Liver (tissue), 3 donors: ENCODE measurements at regions not wholly inside any gene's neighbourhood (a gene's known extent, or its start where the extent isn't known, plus 50 kb on each side); places are given as distances from the start of the nearest gene placed in this dataset.

Experiments
- EGR1 ChIP-seq, 2 donors: IDR thresholded peaks; 2 replicates each; pipeline ENCODE4 v1.6.1; 2016 to 2018; ENCODE audit warnings: antibody characterized with exemption in 2 of 2, low read depth in 2 of 2
- GABPA ChIP-seq, 2 donors: IDR thresholded peaks in 1 of 2; conservative IDR thresholded peaks in 1 of 2; 2 replicates each; pipeline ENCODE4 v1.6.1; 2016; ENCODE audit warnings: antibody characterized with exemption in 2 of 2, mild to moderate bottlenecking in 1 of 2, moderate library complexity in 1 of 2
- RAD21 ChIP-seq, 2 donors: IDR thresholded peaks; 2 replicates each; pipeline ENCODE4 v1.6.1; 2016; ENCODE audit warnings: antibody characterized with exemption in 2 of 2, mild to moderate bottlenecking in 2 of 2
- SP1 ChIP-seq: IDR thresholded peaks from 2 replicates; pipeline ENCODE4 v1.6.1; 2018; ENCODE audit warnings: antibody characterized with exemption, mild to moderate bottlenecking
- TAF1 ChIP-seq: conservative IDR thresholded peaks from 2 replicates; pipeline ENCODE4 v1.6.1; 2016; ENCODE audit warnings: antibody characterized with exemption, mild to moderate bottlenecking
- TF ChIP-seq, protein P1 (sequence below): fragments of 150-350 bp; IDR thresholded peaks from 2 replicates; pipeline ENCODE4 v1.5.1; 2017; ENCODE audit warnings: improper control_type of control experiment, low read depth, low read length; ENCODE audit not compliant: missing input control
- TF ChIP-seq, protein P2 (sequence below): IDR thresholded peaks from 2 replicates; pipeline ENCODE4 v1.6.1; 2016; ENCODE audit warnings: antibody characterized with exemption
- TF ChIP-seq, protein P3 (sequence below): IDR thresholded peaks from 2 replicates; pipeline ENCODE4 v1.6.1; 2016; ENCODE audit warnings: antibody characterized with exemption, mild to moderate bottlenecking
- TF ChIP-seq, protein P4 (sequence below): IDR thresholded peaks from 2 replicates; pipeline ENCODE4 v1.6.1; 2016; ENCODE audit warnings: antibody characterized with exemption
- donor health status: healthy.
- donor health status: healthy.

DNA sequence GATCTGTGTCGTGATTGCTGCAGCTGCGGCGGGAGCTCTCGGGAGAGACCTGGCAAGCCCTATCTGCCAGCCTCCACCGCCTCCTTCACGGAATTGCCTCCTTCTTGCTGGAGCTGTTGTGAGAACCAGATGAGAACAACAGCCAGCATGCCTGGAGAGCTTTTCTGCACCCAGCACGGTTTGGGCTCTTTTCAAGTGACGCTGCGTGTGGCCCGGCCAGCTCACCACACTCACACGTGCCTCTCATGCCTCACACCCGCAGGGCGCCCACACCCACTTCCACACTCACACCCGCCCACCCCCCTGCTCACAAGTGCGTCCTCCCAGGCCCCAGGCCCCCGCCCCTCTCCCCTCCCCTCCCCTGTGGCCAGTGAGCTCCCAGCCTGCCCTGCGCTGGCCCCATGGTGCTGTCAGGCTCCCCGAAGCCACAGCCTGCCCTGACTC is 135.7 kb upstream of the RUNX3 start:
- TF ChIP-seq, protein P1, sequence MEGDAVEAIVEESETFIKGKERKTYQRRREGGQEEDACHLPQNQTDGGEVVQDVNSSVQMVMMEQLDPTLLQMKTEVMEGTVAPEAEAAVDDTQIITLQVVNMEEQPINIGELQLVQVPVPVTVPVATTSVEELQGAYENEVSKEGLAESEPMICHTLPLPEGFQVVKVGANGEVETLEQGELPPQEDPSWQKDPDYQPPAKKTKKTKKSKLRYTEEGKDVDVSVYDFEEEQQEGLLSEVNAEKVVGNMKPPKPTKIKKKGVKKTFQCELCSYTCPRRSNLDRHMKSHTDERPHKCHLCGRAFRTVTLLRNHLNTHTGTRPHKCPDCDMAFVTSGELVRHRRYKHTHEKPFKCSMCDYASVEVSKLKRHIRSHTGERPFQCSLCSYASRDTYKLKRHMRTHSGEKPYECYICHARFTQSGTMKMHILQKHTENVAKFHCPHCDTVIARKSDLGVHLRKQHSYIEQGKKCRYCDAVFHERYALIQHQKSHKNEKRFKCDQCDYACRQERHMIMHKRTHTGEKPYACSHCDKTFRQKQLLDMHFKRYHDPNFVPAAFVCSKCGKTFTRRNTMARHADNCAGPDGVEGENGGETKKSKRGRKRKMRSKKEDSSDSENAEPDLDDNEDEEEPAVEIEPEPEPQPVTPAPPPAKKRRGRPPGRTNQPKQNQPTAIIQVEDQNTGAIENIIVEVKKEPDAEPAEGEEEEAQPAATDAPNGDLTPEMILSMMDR: no peak
- TF ChIP-seq RAD21 (IDR thresholded peaks at IDR 0.05) (no peak), GABPA (IDR thresholded peaks at IDR 0.05 in 1 of 2, conservative IDR thresholded peaks at IDR 0.05 in 1 of 2) (no peak), SP1 (no peak), EGR1 (IDR thresholded peaks at IDR 0.05; ENCODE audit: low read depth in 2 of 2) (no peak), TAF1 (no peak)
- TF ChIP-seq, protein P2, sequence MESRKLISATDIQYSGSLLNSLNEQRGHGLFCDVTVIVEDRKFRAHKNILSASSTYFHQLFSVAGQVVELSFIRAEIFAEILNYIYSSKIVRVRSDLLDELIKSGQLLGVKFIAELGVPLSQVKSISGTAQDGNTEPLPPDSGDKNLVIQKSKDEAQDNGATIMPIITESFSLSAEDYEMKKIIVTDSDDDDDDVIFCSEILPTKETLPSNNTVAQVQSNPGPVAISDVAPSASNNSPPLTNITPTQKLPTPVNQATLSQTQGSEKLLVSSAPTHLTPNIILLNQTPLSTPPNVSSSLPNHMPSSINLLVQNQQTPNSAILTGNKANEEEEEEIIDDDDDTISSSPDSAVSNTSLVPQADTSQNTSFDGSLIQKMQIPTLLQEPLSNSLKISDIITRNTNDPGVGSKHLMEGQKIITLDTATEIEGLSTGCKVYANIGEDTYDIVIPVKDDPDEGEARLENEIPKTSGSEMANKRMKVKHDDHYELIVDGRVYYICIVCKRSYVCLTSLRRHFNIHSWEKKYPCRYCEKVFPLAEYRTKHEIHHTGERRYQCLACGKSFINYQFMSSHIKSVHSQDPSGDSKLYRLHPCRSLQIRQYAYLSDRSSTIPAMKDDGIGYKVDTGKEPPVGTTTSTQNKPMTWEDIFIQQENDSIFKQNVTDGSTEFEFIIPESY: no peak
- TF ChIP-seq, protein P3, sequence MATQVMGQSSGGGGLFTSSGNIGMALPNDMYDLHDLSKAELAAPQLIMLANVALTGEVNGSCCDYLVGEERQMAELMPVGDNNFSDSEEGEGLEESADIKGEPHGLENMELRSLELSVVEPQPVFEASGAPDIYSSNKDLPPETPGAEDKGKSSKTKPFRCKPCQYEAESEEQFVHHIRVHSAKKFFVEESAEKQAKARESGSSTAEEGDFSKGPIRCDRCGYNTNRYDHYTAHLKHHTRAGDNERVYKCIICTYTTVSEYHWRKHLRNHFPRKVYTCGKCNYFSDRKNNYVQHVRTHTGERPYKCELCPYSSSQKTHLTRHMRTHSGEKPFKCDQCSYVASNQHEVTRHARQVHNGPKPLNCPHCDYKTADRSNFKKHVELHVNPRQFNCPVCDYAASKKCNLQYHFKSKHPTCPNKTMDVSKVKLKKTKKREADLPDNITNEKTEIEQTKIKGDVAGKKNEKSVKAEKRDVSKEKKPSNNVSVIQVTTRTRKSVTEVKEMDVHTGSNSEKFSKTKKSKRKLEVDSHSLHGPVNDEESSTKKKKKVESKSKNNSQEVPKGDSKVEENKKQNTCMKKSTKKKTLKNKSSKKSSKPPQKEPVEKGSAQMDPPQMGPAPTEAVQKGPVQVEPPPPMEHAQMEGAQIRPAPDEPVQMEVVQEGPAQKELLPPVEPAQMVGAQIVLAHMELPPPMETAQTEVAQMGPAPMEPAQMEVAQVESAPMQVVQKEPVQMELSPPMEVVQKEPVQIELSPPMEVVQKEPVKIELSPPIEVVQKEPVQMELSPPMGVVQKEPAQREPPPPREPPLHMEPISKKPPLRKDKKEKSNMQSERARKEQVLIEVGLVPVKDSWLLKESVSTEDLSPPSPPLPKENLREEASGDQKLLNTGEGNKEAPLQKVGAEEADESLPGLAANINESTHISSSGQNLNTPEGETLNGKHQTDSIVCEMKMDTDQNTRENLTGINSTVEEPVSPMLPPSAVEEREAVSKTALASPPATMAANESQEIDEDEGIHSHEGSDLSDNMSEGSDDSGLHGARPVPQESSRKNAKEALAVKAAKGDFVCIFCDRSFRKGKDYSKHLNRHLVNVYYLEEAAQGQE: no peak
- TF ChIP-seq, protein P4, sequence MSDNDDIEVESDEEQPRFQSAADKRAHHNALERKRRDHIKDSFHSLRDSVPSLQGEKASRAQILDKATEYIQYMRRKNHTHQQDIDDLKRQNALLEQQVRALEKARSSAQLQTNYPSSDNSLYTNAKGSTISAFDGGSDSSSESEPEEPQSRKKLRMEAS: no peak
